Ectodermal cell (in vitro differentiated cells): ENCODE measurements at regions not wholly inside any gene's neighbourhood (a gene's known extent, or its start where the extent isn't known, plus 50 kb on each side); places are given as distances from the start of the nearest gene placed in this dataset.

Experiments
- H3K27ac ChIP-seq: 2 replicates; pipeline ENCODE4 v1.7.0; 2013; ENCODE audit warnings: mild to moderate bottlenecking, low read depth, low read length; ENCODE audit not compliant: insufficient read depth, poor library complexity, severe bottlenecking
- H3K27me3 ChIP-seq: 2 replicates; pipeline ENCODE4 v1.7.0; 2013; ENCODE audit warnings: mild to moderate bottlenecking, low read length; ENCODE audit not compliant: insufficient read depth, control insufficient read depth, poor library complexity, severe bottlenecking
- H3K36me3 ChIP-seq: one replicate; pipeline ENCODE4 v1.7.0; 2013; ENCODE audit warnings: low read length; ENCODE audit not compliant: control insufficient read depth, insufficient read depth
- H3K4me1 ChIP-seq: one replicate; pipeline ENCODE4 v1.7.0; 2013; ENCODE audit warnings: low read length; ENCODE audit not compliant: control insufficient read depth, insufficient read depth
- H3K4me3 ChIP-seq: 2 replicates; pipeline ENCODE4 v1.7.0; 2013; ENCODE audit warnings: low read depth, low read length, control low read depth; ENCODE audit not compliant: insufficient read depth
- H3K9me3 ChIP-seq: 2 replicates; pipeline ENCODE4 v1.7.0; 2013; ENCODE audit warnings: mild to moderate bottlenecking, low read length, moderate library complexity; ENCODE audit not compliant: control insufficient read depth
- WGBS, 2 experiments: methylation state at CpG; one replicate each; pipeline ENCODE4 v1.1.7; 2013; ENCODE audit warnings: missing lambda C conversion rate in 2 of 2; 5-methylcytosine and 5-hydroxymethylcytosine counted together

DNA sequence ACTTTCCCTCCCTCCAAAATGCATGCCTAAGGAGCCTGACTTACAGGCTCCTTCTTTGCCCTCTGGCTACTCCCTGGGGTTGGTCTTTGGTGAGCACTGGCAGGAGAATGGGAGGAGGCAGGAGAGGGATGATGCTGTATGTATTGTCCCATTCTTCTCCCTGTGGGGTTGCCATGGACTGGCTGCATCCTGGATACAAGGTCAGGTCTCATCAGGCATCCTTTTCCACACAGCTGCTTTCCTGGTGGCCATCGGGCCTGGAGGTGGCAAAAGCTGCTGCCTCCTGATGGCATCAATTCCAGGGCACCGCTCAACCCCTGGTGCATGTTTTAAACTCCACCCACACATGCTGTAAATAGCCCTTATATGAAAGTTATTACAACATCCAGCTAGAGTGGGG lies 257.2 kb downstream of the ETS1 start:
- no peaks in the 10 kb centered on the region for H3K9me3 ChIP-seq
- no peaks in the 10 kb centered on the region for H3K36me3 ChIP-seq
- H3K27me3 ChIP-seq, result no peaks in the 10 kb centered on the region
- no peak overlapping the region for H3K4me3 ChIP-seq
- H3K4me1 ChIP-seq, result no peaks in the 10 kb centered on the region
- WGBS, 2 experiments, result 83 to 92% methylated on average over 2 of the region's 2 CpGs
- no peak overlapping the region for H3K27ac ChIP-seq

DNA sequence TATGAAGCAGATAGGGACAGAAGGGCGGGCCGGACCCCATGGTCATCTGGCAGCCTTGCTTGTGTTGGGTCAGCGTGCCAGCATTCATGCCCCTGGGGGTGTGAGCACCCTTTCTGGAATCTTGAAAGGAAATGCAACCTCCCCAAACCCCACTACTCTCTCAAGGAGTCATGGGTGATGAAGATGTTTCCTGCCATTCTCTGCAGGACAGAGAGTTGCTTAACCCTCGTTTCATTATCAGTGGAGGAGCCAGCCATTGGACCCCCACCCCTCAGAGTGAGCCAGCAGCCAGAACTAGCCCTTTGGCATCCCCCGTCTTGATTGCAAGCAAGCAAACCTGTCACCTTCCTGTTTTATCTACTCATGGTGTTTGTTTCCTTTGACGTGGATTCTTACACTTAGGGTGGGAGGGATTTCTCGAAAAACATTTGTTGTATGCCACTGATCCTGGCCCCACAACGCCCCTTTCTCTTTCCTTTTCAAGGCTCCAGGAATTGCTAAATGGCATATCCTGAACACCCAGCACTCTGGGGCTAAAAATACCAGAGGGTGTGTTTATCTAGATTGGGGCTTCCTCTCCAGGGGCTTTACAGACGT lies 258.3 kb downstream of the ETS1 start:
- no peak overlapping the region for H3K4me3 ChIP-seq
- no peaks in the 10 kb centered on the region for H3K27me3 ChIP-seq
- H3K27ac ChIP-seq, result no peak overlapping the region

DNA sequence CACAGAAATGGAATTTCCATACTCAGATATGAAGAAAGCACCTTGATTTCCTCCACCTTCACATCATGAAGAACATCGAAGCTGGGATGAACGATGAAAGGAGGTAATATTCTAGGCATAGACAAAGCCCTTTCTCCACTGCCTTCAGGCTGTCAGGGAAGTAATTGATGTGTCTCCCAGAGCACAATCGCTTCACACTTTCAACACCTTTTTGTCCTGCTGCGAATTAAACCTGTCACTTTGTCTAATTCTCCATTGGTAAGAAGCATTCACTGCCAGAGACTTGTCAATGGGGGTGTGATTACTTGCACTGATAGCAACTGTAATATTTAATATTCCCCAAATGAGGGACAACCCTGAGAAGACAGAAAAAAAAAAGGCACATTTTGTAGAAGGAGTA lies 260.1 kb downstream of the ETS1 start:
- Histone ChIP-seq H3K27ac (no peak overlapping the region), H3K36me3 (no peaks in the 10 kb centered on the region), H3K9me3 (no peaks in the 10 kb centered on the region), H3K4me1 (no peaks in the 10 kb centered on the region), H3K27me3 (no peaks in the 10 kb centered on the region), H3K4me3 (no peak overlapping the region)
- 89 to 96% methylated on average over 4 of the region's 4 CpGs for WGBS, 2 experiments

More for the DNA sequence above, 258.3 kb downstream of the ETS1 start:
- H3K36me3 ChIP-seq, result no peaks in the 10 kb centered on the region
- no peaks in the 10 kb centered on the region for H3K9me3 ChIP-seq
- WGBS, 2 experiments, result 90 to 93% methylated on average over 9 of the region's 9 CpGs
- H3K4me1 ChIP-seq, result no peaks in the 10 kb centered on the region

DNA sequence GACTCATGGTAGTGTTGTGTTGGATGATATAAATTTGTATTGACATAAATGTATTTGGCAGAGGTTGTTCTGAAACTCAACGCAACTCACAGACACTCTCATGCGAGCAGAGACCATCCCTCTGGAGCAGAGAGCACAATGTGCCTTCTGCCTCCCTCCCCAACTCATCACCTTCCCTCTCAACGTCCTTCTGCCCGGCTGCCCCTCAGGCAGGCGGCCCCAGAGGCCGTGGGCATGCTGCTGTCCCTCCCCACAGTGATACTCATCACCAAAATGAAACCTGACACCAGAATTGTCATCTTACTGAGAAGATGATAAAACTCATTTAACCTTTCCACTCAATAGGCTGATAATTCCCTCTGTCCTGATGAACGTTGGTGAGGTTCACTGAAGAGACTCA lies 260.6 kb downstream of the ETS1 start:
- no peaks in the 10 kb centered on the region for H3K9me3 ChIP-seq
- H3K27ac ChIP-seq, result no peak overlapping the region
- H3K4me1 ChIP-seq, result no peaks in the 10 kb centered on the region
- H3K4me3 ChIP-seq, result no peak overlapping the region
- H3K36me3 ChIP-seq, result no peaks in the 10 kb centered on the region
- no peaks in the 10 kb centered on the region for H3K27me3 ChIP-seq
- 87 to 91% methylated on average over 7 of the region's 7 CpGs for WGBS, 2 experiments

DNA sequence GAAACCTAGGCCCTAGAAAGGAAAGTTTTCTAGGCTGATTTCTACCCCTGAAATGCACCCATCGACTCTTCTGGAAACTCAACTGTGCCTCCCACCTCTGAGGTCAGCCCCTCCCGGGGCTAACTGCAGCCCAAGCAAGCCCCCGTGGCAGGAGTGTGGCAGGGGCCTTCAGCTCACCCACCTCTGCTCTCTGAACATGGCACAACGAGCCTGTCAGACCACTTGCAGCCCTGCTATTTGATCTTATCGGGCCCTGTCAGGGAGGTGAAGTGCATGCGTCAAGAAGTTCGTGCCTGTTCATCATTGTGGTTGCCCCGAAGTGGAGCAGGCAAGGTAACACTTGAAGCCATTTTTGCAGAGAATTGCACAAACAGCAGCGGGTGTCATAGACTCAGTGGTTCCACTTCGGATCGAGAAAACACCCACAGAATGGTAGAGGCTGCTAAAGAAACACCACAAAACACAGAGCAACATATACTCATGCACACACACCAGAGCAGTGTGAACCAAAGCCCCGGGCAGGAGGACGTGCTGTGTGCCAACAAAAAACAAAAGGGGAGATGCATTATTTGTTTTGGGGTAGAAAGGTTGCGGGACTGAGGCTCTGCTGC lies 262.7 kb downstream of the ETS1 start:
- no peaks in the 10 kb centered on the region for H3K4me1 ChIP-seq
- 91 to 92% methylated on average over 14 of the region's 14 CpGs for WGBS, 2 experiments
- H3K27ac ChIP-seq, result no peak overlapping the region
- H3K4me3 ChIP-seq, result no peak overlapping the region
- no peaks in the 10 kb centered on the region for H3K36me3 ChIP-seq
- H3K27me3 ChIP-seq, result no peaks in the 10 kb centered on the region
- no peaks in the 10 kb centered on the region for H3K9me3 ChIP-seq

DNA sequence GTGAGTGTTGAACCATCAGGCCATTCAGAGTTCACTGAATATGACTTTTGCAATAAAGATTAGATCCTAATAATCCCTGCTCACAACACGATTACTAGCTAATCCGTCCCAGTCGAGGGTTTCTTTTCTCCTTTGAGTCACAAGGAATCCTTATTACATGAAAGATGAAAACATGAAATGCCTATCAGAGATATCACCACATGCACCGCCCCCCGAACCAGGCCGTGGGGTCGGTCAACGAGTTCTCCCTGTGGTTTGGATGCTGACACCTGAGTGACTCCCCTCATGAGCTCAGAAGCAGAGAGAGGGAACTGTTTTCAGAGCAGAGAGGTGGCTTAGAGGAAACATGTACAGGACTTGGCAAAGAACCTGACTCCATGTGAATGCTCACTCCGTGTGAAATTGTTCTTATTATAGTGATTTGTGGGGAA lies 263.3 kb downstream of the ETS1 start:
- no peaks in the 10 kb centered on the region for H3K4me1 ChIP-seq
- WGBS, 2 experiments, result 95 to 96% methylated on average over 9 of the region's 9 CpGs
- no peaks in the 10 kb centered on the region for H3K27me3 ChIP-seq
- H3K36me3 ChIP-seq, result no peaks in the 10 kb centered on the region
- no peaks in the 10 kb centered on the region for H3K9me3 ChIP-seq
- H3K27ac ChIP-seq, result no peak overlapping the region
- H3K4me3 ChIP-seq, result no peak overlapping the region

DNA sequence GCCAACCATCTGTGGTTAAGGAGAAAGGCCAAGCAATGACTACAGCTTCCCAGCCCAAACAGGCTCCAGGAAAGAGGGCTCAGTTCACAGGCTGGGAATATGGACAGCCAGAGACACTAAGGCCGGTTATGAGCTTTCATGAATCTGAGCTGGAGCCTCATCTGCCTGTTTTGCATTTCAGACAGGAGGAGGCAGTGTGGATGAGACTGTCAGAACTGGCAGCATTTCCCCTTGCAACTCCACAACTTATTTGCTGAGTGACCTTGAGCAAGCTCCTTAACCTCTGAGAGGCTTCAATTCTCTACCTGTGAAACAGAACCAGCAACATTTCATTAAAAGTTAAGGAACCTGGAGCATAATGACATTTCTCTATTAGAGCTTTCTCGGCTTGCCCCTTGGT lies 264.0 kb downstream of the ETS1 start:
- Histone ChIP-seq H3K4me1 (no peaks in the 10 kb centered on the region), H3K4me3 (no peak overlapping the region), H3K9me3 (no peaks in the 10 kb centered on the region), H3K27me3 (no peaks in the 10 kb centered on the region), H3K36me3 (no peaks in the 10 kb centered on the region), H3K27ac (no peak overlapping the region)
- WGBS, 2 experiments, result 80 to 88% methylated on average over 2 of the region's 2 CpGs

DNA sequence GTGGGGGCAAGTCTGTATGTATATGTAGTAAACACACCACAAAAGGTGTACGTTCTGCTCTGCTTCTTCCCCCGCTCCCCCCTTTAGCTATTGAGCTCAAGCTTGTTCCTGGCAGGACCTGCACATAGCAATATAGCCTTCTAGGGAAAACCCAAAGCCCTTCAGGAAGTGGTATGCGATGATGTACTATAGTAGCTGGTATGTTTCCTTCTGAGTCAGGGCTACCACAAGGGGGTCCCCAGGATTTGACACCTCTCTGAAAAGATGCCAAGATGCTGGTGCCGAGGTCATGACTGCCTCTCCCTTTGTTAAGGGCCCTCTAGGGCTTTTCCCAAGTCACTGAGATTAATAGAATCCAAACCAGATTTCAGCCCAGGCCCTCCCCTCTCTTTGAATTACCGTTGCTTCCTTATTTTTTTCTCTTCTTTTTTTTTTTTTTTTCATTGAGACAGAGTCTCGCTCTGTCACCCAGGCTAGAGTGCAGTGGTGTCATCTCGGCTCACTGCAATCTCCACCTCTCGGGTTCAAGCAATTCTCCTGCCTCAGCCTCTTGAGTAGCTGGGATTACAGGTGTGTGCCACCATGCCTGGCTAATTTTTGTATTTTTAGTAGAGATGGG lies 268.4 kb downstream of the ETS1 start:
- Histone ChIP-seq H3K9me3 (no peaks in the 10 kb centered on the region), H3K27ac (no peak overlapping the region), H3K4me3 (no peak overlapping the region), H3K4me1 (no peaks in the 10 kb centered on the region), H3K27me3 (no peaks in the 10 kb centered on the region), H3K36me3 (peaks cover 3% of the 10 kb centered on the region)
- WGBS, 2 experiments, result 89 to 90% methylated on average over 8 of the region's 8 CpGs

DNA sequence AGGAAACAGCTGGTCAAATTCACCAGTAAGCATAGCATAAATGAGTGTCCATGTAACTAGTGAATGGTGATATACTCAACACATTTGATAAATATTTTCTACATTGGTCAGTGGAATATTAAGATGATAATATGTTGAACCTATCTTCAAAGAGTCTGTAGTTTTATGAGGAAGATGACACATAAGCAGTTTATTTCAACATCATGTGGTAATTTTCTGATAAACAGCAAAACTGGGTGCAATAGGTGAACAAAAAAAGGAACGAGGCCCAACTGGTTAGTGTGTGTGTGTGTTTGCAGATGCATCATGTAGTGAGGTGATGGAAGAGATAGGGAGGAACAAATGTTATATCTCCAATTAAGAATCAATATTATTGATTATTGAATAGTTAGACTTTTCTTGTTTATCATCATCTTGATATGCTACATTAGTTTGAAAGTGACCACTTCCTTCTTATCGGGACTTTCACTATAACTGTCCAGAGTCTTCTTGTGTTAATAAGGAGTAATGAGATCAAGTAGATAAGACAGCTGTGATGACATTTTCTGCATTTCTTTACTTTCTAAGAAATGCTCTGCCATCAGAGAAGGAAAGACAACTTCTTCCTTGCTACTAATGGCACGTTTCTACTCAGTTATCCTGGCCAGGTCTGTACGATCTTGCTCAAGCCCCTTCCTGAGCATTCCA lies 270.7 kb downstream of the ETS1 start:
- no peak overlapping the region for H3K27ac ChIP-seq
- H3K27me3 ChIP-seq, result no peaks in the 10 kb centered on the region
- H3K4me3 ChIP-seq, result no peak overlapping the region
- no peaks in the 10 kb centered on the region for H3K9me3 ChIP-seq
- WGBS, 2 experiments, result 95% methylated on average over 4 of the region's 4 CpGs
- H3K36me3 ChIP-seq, result peaks cover 3% of the 10 kb centered on the region
- H3K4me1 ChIP-seq, result no peaks in the 10 kb centered on the region

DNA sequence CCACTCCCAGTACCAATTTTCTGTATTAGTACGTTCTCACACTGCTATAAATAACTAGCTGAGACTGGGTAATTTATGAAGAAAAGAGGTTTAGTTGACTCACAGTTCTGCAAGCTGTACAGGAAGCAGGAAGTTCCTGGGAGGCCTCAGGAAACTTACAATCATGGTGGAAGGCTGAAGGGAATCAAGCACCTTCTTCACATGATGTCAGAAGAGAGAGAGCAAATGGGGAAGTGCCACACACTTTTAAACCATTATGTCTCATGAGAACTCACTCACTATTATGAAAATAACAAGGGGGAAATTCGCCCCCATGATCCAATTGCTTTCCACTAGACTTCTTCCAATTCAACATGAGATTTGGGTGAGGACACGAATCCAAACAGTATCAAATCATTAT lies 271.4 kb downstream of the ETS1 start:
- WGBS, 2 experiments, result 94 to 95% methylated on average over 2 of the region's 3 CpGs
- no peak overlapping the region for H3K4me3 ChIP-seq
- peaks cover 3% of the 10 kb centered on the region for H3K36me3 ChIP-seq
- no peaks in the 10 kb centered on the region for H3K27me3 ChIP-seq
- H3K9me3 ChIP-seq, result no peaks in the 10 kb centered on the region
- no peaks in the 10 kb centered on the region for H3K4me1 ChIP-seq
- no peak overlapping the region for H3K27ac ChIP-seq
